ENCODE measurements at regions not wholly inside any gene's neighbourhood (a gene's known extent, or its start where the extent isn't known, plus 50 kb on each side); places are given as distances from the start of the nearest gene placed in this dataset.

DNA sequence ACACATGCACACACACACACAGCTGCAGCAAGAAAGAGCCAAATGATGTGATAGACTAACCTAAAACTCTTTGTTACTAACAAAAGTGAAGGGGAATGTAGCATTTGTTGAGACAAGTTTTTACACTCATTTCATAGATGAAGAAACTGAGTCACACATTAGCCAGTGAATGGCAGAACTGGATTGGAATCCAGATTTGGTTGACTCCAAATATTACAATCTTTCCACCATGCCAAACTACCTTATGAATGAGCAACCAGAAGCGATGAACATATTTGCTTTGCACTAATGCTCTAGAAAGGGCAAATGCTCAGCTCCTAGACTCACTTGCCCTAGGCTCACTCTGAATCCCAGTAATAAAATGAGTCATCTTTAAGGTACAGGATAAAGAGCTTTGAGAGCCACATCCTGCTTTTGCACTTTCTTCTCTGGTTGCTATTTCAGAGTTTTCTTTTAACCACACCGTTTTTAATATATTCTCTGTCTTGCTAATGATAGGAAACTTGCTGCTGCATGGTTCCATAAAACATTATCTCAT is 111.9 kb downstream of the GPAM start:
- Mint-ChIP-seq H3K36me3 (ENCODE audit: low read depth) (no peaks in the 10 kb centered on the region), H3K27ac (no peak overlapping the region), H3K27me3 (ENCODE audit: low read depth, poor library complexity) (peaks cover 4% of the 10 kb centered on the region), H3K9me3 (peaks cover 4% of the 10 kb centered on the region), H3K4me3 (no peak overlapping the region), H3K4me1 (no peaks in the 10 kb centered on the region)
- no peak for TF ChIP-seq CTCF (IDR thresholded peaks at IDR 0.05)
- no peak for DNase-seq

GRCh38 chr10:112078003-112078402 is 105.6 kb downstream of the GPAM start:
- Mint-ChIP-seq H3K36me3 (ENCODE audit: low read depth) (no peaks in the 10 kb centered on the region), H3K27me3 (ENCODE audit: low read depth, poor library complexity) (no peaks in the 10 kb centered on the region), H3K9me3 (no peaks in the 10 kb centered on the region), H3K27ac (no peak overlapping the region), H3K4me3 (no peak overlapping the region), H3K4me1 (no peaks in the 10 kb centered on the region)
- DNase-seq = no peak
- no peak for TF ChIP-seq CTCF (IDR thresholded peaks at IDR 0.05)

- no peak overlapping the region for H3K4me3 Mint-ChIP-seq
- peaks cover 4% of the 10 kb centered on the region for H3K27me3 Mint-ChIP-seq (ENCODE audit: low read depth, poor library complexity)
- H3K9me3 Mint-ChIP-seq = no peaks in the 10 kb centered on the region
- H3K4me1 Mint-ChIP-seq = no peaks in the 10 kb centered on the region
- no peak for TF ChIP-seq CTCF (IDR thresholded peaks at IDR 0.05)
- DNase-seq = no peak
- H3K36me3 Mint-ChIP-seq (ENCODE audit: low read depth) = no peaks in the 10 kb centered on the region
- no peak overlapping the region for H3K27ac Mint-ChIP-seq
These were observed 103.3 kb downstream of the GPAM start for GRCh38 chr10:112080231-112080630.

DNA sequence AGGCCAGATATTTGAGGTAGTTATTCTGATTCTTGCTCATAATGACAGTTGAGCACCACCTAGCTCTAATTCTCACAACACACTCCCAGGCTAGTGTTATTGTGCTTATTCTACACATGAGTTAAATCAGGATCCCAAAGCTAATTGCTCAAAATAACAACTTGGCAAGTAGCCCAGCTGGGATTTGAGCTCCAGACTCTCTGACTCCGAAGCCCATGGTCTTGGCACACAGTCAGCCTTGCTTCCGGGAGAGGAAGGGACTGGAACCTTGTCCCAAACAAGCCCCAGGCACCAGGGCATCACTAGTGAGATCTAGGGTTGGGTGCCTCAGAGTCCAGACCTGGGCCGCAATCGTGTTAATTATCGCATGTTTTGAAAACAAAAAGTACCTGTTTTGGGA is 101.4 kb downstream of the GPAM start:
- Mint-ChIP-seq H3K4me1 (no peaks in the 10 kb centered on the region), H3K9me3 (no peaks in the 10 kb centered on the region), H3K4me3 (no peak overlapping the region), H3K27me3 (ENCODE audit: low read depth, poor library complexity) (peaks cover 4% of the 10 kb centered on the region), H3K36me3 (ENCODE audit: low read depth) (no peaks in the 10 kb centered on the region), H3K27ac (no peak overlapping the region)
- no peak for TF ChIP-seq CTCF (IDR thresholded peaks at IDR 0.05)
- DNase-seq = no peak

DNA sequence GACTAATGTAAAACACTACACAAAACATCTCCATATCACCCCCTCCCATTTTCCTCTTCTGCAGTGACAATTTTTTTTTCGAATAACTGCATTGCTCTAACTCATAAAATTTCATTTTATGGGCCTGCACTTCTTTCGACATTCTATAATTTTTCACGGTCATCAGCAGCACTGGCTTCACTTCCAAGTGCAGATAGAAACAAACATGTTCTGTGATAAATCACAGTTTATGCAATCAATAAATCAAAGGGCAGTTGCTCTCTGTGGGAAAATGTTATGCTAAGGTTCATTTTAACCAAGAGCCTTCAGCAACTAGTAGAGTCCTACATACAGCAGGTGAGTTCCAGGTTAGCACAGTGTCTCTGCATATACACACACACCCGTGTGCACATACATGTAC is 100.1 kb downstream of the GPAM start:
- no peaks in the 10 kb centered on the region for H3K36me3 Mint-ChIP-seq (ENCODE audit: low read depth)

More for the DNA sequence above, 100.1 kb downstream of the GPAM start:
- Mint-ChIP-seq H3K27ac (no peak overlapping the region), H3K27me3 (ENCODE audit: low read depth, poor library complexity) (peaks cover 4% of the 10 kb centered on the region), H3K4me1 (no peaks in the 10 kb centered on the region), H3K9me3 (no peaks in the 10 kb centered on the region), H3K4me3 (no peak overlapping the region)
- TF ChIP-seq CTCF (IDR thresholded peaks at IDR 0.05) = no peak
- no peak for DNase-seq
